ENCODE measurements at regions not wholly inside any gene's neighbourhood (a gene's known extent, or its start where the extent isn't known, plus 50 kb on each side); places are given as distances from the start of the nearest gene placed in this dataset.
"Not testable (repeated sequence)": the region's sequence is repeated elsewhere in the genome, so short reads cannot be mapped to it uniquely, and the experiment has no call there.

DNA sequence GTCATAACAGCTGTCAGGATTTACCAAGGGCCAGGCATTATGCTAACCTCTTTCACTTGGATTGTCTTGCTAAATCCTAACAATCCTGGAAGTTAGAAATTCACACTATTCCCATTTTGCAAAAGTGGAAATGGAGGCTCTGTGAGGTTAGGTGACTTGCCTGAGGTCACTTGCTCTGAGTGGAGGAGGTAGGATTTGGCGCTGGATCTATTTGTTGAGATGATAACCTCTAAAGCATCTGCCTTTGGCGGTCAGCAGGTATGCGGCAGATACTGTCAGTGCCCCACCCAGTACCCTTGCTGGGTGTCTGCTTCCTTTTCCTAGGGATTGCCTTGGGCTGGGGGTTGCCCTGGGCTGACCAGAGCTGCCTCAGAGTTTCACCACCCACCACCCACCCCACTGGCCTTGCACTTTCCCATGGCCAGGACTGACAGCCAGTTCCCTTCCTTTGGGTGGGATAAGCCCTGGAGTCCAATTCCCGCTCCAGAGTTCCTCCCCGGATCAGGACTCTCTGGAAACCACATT, 164.8 kb upstream of the MSX2 start:
- TF ChIP-seq, protein P1, sequence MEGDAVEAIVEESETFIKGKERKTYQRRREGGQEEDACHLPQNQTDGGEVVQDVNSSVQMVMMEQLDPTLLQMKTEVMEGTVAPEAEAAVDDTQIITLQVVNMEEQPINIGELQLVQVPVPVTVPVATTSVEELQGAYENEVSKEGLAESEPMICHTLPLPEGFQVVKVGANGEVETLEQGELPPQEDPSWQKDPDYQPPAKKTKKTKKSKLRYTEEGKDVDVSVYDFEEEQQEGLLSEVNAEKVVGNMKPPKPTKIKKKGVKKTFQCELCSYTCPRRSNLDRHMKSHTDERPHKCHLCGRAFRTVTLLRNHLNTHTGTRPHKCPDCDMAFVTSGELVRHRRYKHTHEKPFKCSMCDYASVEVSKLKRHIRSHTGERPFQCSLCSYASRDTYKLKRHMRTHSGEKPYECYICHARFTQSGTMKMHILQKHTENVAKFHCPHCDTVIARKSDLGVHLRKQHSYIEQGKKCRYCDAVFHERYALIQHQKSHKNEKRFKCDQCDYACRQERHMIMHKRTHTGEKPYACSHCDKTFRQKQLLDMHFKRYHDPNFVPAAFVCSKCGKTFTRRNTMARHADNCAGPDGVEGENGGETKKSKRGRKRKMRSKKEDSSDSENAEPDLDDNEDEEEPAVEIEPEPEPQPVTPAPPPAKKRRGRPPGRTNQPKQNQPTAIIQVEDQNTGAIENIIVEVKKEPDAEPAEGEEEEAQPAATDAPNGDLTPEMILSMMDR (IDR thresholded peaks at IDR 0.05), result no peak
- Histone ChIP-seq H3K4me3 (no peak overlapping the region), H3K4me1 (peaks cover 0 to 19% (median 0%) of the 10 kb centered on the region in 4 donors), H3K27me3 (no peaks in the 10 kb centered on the region), H3K9me3 (no peaks in the 10 kb centered on the region), H3K36me3 (no peaks in the 10 kb centered on the region), H3K27ac (no peak overlapping the region)
- intact Hi-C loops (cut with DNase I; ENCODE audit: low total_unique reads), result no loop called here
- no peak for DNase-seq

DNA sequence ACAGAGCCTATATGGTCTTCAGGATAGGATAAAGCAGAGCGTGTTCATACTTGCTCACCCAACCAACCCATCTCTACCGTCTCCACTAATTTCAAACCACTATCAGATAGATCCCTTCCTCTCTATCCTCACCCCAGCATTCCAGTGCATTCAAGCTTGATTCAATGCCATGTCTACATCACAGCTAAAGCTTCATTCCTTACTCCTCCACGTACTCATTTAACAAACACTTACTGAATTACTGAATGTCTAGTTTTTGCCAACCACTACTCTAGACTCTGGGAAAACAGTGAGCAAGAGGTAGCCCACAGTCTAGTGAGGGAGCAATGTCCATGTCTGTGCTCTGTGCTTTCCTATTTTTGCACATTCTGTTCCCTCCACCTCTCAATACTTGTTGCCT, 163.5 kb upstream of the MSX2 start:
- Histone ChIP-seq H3K4me1 (peaks cover 0 to 15% (median 0%) of the 10 kb centered on the region in 4 donors), H3K27me3 (no peaks in the 10 kb centered on the region), H3K9me3 (no peaks in the 10 kb centered on the region), H3K27ac (no peak overlapping the region), H3K4me3 (no peak overlapping the region), H3K36me3 (no peaks in the 10 kb centered on the region)
- TF ChIP-seq, protein P1 (IDR thresholded peaks at IDR 0.05), result no peak
- no peak for DNase-seq
- intact Hi-C loops (cut with DNase I; ENCODE audit: low total_unique reads), result no loop called here

DNA sequence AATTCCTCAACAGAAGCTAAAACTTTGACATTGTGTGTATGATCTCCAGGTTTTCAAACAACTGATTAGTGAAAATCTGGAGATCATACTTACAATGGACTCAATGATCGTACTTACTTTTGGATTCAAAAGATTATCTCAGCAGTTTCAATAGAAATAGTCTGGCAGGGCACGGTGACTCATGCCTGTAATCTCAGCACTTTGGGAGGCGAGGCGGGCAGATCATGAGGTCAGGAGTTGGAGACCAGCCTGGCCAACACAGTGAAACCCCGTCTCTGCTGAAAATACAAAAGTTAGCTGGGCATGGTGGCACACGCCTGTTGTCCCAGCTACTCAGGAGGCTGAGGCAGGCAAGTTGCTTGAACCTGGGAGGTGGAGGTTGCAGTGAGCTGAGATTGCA, 161.3 kb upstream of the MSX2 start:
- H3K4me1 ChIP-seq; DNase-seq; H3K27ac ChIP-seq; H3K9me3 ChIP-seq; H3K36me3 ChIP-seq; H3K4me3 ChIP-seq; intact Hi-C loops (cut with DNase I; ENCODE audit: low total_unique reads); H3K27me3 ChIP-seq: not testable (repeated sequence)

DNA sequence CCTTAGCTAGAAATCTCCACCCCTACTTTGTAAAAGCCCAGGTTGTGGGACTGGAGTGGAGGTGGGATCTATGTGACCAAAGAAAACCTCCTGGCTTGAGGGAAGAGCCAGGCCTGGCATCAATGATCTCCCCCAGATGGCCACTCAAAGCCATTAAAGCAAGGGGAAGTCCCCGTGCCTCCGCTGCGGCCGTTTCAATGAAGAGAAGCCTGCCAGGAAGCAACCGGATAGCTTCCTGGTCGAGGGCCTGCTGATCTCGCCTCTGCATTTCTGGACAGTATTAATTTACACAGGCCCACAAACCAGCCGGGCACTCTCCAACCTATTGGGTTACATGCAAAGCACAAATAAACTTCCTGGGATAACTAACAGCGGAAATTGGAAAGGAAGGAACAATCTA, 160.5 kb upstream of the MSX2 start:
- Histone ChIP-seq H3K9me3 (no peaks in the 10 kb centered on the region), H3K27ac (no peak overlapping the region), H3K27me3 (no peaks in the 10 kb centered on the region), H3K36me3 (no peaks in the 10 kb centered on the region), H3K4me3 (no peak overlapping the region), H3K4me1 (peaks cover 0 to 8% (median 0%) of the 10 kb centered on the region in 4 donors)
- DNase-seq, result no peak
- intact Hi-C loops (cut with DNase I; ENCODE audit: low total_unique reads), result no loop called here
- TF ChIP-seq, protein P1 (IDR thresholded peaks at IDR 0.05), result no peak

DNA sequence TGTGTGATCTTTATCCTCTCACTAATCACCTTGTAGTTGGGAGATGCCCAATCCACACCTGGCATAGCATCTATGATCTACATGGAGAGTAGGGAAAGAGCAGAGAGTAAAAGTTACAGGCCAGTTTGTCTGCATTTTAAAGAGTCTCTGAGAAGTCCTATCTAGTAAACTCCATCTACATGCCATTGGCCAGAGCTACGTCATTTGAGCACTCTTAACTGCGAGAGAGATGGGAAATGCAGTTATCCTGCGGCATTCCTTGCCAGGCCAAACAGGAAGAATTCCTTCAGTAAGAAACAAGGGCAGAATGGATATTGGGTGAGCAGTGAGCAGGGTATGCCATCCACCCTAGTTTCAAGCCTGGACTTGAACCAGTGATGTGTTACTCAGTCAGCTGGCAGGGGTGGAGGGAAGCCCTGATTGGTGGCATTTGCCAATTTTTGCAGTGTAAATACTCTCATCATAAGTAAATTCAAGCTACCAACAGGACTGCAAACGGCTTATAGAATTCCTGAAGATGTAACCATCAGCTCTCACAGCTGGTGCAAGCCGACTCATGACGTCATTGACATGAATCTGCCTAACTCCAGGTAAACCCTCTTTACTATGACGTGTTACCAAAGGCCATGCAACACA, 156.8 kb upstream of the MSX2 start:
- H3K9me3 ChIP-seq, result no peaks in the 10 kb centered on the region
- no peak overlapping the region for H3K4me3 ChIP-seq
- intact Hi-C loops (cut with DNase I; ENCODE audit: low total_unique reads), result no loop called here
- H3K4me1 ChIP-seq, result peaks cover 0 to 11% (median 7%) of the 10 kb centered on the region in 4 donors
- no peaks in the 10 kb centered on the region for H3K27me3 ChIP-seq
- DNase-seq, result no peak
- H3K27ac ChIP-seq, result no peak overlapping the region
- H3K36me3 ChIP-seq, result no peaks in the 10 kb centered on the region
- TF ChIP-seq, protein P1 (IDR thresholded peaks at IDR 0.05), result no peak

DNA sequence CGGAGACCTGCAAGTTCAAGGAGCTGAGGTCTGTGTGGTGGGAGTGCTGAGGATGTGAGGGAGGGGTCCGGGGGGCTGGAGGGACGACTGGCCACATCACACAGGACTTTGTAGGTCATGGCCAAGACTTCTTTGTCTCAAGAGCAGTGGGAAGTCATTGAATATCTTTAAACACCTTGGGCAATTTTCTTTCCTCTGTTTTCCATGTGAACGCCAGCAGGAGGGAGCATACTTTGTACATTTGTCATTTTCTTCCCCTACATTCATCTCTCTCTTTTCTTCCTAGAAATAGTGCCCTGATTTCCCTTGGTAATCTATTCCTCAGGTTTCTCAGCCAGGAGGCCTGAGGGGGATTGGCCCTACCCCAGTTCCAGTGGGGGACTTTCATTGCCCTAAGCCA, 153.7 kb upstream of the MSX2 start:
- no peak for DNase-seq
- Histone ChIP-seq H3K27me3 (no peaks in the 10 kb centered on the region), H3K9me3 (no peaks in the 10 kb centered on the region), H3K4me3 (no peak overlapping the region), H3K36me3 (no peaks in the 10 kb centered on the region), H3K4me1 (peaks cover 0 to 11% (median 7%) of the 10 kb centered on the region in 4 donors), H3K27ac (no peak overlapping the region)
- intact Hi-C loops (cut with DNase I; ENCODE audit: low total_unique reads), result no loop called here
- TF ChIP-seq, protein P1 (IDR thresholded peaks at IDR 0.05), result no peak
